Fibroblast of lung (primary cell): ENCODE measurements at regions not wholly inside any gene's neighbourhood (a gene's known extent, or its start where the extent isn't known, plus 50 kb on each side); places are given as distances from the start of the nearest gene placed in this dataset.

Source experiments
- EZH2 ChIP-seq: IDR thresholded peaks from 2 replicates; pipeline ENCODE4 v1.5.1; 2012; ENCODE audit warnings: low read length, control low read depth, mild to moderate bottlenecking; ENCODE audit errors: missing control alignments
- TF ChIP-seq, protein P1 (sequence below), 2 donors: IDR thresholded peaks in 1 of 2; conservative IDR thresholded peaks in 1 of 2; 1 replicate in 1 of 2; 2 replicates in 1 of 2; pipeline ENCODE4 v1.5.1; 2011 to 2012; ENCODE audit warnings: low read length in 2 of 2, control low read depth in 1 of 2, inconsistent platforms in 1 of 2, low read depth in 1 of 2, mild to moderate bottlenecking in 1 of 2

DNA sequence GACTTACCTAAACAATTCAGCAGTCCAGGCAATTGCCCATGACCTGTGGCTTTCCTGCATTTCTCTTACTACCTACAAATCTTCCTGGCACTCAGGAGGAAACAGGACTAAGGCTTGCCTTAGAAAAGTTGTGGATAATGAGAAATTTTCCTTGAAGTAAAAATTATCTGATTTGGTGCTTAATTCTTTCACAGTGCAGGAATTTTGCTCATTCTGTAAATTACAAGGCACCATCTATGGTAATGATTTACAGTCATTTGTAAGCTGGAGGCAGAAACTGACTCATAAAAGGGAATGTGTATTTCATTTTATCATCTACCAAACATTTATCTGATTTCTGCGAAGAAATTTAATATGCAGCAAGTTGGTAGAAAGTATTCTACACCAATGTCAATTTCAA is 211.5 kb upstream of the FKBP1C start:
- TF ChIP-seq, protein P1, sequence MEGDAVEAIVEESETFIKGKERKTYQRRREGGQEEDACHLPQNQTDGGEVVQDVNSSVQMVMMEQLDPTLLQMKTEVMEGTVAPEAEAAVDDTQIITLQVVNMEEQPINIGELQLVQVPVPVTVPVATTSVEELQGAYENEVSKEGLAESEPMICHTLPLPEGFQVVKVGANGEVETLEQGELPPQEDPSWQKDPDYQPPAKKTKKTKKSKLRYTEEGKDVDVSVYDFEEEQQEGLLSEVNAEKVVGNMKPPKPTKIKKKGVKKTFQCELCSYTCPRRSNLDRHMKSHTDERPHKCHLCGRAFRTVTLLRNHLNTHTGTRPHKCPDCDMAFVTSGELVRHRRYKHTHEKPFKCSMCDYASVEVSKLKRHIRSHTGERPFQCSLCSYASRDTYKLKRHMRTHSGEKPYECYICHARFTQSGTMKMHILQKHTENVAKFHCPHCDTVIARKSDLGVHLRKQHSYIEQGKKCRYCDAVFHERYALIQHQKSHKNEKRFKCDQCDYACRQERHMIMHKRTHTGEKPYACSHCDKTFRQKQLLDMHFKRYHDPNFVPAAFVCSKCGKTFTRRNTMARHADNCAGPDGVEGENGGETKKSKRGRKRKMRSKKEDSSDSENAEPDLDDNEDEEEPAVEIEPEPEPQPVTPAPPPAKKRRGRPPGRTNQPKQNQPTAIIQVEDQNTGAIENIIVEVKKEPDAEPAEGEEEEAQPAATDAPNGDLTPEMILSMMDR (conservative IDR thresholded peaks at IDR 0.05 in 1 of 2, IDR thresholded peaks at IDR 0.05 in 1 of 2; ENCODE audit: low read depth in 1 of 2, low read length in 2 of 2), result no peak
- TF ChIP-seq EZH2, result no peak
